ENCODE measurements at regions not wholly inside any gene's neighbourhood (a gene's known extent, or its start where the extent isn't known, plus 50 kb on each side); places are given as distances from the start of the nearest gene placed in this dataset.
"Not testable (repeated sequence)": the region's sequence is repeated elsewhere in the genome, so short reads cannot be mapped to it uniquely, and the experiment has no call there.

DNA sequence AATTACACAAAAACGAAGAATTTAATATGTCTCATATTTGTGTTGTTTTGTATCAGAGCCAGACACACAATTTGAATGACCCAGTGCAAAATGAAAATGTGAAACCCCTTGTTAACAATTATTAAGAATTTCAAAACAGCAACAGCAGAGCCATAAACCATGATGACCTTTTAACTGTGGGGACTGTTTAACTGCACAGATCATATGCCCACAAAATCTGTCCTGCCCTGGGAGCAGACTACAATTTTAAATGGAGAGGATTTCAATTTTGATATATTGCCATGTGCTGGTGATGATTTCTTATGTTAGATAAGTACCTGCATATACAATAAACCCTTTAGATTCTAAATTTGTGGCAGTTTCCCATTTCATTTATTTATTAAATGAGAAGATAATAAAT is 455.5 kb upstream of the MGAT4C start:
- no peaks in the 10 kb centered on the region for H3K4me1 ChIP-seq (replicated peaks in 1 of 2)
- no peaks in the 10 kb centered on the region for H3K27me3 ChIP-seq
- DNase-seq: no peak
- no peaks in the 10 kb centered on the region for H3K9me3 ChIP-seq (replicated peaks in 1 of 3)
- H3K27ac ChIP-seq: no peak overlapping the region
- no peak overlapping the region for H3K4me3 ChIP-seq
- 52 to 71% (median 64%) methylated on average over 1 of the region's 1 CpG for WGBS, 4 donors
- no peaks in the 10 kb centered on the region for H3K36me3 ChIP-seq (replicated peaks in 1 of 2)
- intact Hi-C loops (cut with DNase I): no loop called here
- no peak for TF ChIP-seq POLR2A (IDR thresholded peaks at IDR 0.05)
- TF ChIP-seq, protein P1, sequence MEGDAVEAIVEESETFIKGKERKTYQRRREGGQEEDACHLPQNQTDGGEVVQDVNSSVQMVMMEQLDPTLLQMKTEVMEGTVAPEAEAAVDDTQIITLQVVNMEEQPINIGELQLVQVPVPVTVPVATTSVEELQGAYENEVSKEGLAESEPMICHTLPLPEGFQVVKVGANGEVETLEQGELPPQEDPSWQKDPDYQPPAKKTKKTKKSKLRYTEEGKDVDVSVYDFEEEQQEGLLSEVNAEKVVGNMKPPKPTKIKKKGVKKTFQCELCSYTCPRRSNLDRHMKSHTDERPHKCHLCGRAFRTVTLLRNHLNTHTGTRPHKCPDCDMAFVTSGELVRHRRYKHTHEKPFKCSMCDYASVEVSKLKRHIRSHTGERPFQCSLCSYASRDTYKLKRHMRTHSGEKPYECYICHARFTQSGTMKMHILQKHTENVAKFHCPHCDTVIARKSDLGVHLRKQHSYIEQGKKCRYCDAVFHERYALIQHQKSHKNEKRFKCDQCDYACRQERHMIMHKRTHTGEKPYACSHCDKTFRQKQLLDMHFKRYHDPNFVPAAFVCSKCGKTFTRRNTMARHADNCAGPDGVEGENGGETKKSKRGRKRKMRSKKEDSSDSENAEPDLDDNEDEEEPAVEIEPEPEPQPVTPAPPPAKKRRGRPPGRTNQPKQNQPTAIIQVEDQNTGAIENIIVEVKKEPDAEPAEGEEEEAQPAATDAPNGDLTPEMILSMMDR (IDR thresholded peaks at IDR 0.05): no peak

DNA sequence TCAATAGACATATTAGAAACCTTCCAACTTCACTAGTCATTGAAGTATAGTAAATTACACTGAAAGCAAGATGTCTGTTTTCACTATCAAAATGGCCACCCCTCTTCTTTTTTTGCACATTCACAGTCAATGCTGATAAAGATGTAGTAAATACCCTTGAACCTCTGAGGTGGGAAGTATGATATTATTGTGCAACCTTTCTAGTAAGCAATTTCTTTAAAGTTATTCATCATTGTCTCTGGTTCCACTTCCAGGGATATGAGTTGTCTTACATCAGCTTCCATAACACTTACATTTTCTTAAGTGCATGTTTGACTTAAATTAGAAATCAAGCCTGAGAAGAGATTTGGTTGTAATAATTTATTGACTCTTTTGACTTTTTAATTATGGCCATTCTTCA is 453.9 kb upstream of the MGAT4C start:
- no peak for DNase-seq

DNA sequence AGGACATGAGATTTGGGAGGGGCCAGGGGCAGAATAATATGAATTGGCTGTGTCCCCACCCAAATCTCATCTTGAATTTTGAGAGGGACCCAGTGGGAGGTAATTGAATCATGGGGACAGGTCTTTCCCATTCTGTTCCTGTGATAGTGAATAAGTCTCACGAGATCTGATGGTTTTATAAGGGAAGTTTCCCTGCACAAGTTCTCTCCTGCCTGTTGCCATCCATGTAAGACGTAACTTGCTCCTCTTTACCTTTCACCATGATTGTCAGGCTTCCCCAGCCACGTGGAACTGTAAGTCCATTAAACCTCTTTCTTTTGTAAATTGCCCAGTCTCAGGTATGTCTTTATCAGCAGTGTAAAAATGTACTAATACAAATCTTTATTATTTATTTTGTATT is 452.8 kb upstream of the MGAT4C start:
- H3K4me3 ChIP-seq; H3K27ac ChIP-seq; DNase-seq; H3K9me3 ChIP-seq (replicated peaks in 1 of 3); H3K27me3 ChIP-seq; intact Hi-C loops (cut with DNase I); H3K4me1 ChIP-seq (replicated peaks in 1 of 2); H3K36me3 ChIP-seq (replicated peaks in 1 of 2): not testable (repeated sequence)
- WGBS, 4 donors: 63 to 77% (median 69%) methylated on average over 3 of the region's 3 CpGs

More for the DNA sequence above, 453.9 kb upstream of the MGAT4C start:
- intact Hi-C loops (cut with DNase I): no loop called here
- Histone ChIP-seq H3K9me3 (replicated peaks in 1 of 3) (no peaks in the 10 kb centered on the region), H3K4me1 (replicated peaks in 1 of 2) (no peaks in the 10 kb centered on the region), H3K36me3 (replicated peaks in 1 of 2) (no peaks in the 10 kb centered on the region), H3K27ac (no peak overlapping the region), H3K27me3 (no peaks in the 10 kb centered on the region), H3K4me3 (no peak overlapping the region)
- TF ChIP-seq, protein P1 (IDR thresholded peaks at IDR 0.05): no peak
- no peak for TF ChIP-seq POLR2A (IDR thresholded peaks at IDR 0.05)

DNA sequence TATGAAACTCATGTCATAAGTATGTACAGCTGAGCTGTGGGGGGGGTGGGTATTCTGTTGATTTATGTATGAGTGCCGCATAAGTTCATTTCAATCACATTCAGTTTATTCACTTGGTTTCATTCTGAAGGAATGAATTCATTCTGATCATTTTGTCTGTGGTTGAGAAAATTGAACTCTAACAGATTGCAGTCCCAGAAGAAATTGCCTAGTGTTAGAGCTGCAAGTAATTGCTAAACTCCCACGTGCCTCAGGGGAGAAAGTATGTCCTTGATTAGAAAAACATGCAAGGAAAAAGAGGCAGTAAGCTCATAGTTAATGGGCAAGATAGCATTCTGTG is 442.4 kb upstream of the MGAT4C start:
- H3K27ac ChIP-seq: no peak overlapping the region
- H3K4me3 ChIP-seq: no peak overlapping the region
- 18 to 42% (median 34%) methylated on average over 2 of the region's 2 CpGs for WGBS, 4 donors
- no peaks in the 10 kb centered on the region for H3K36me3 ChIP-seq (replicated peaks in 1 of 2)
- H3K27me3 ChIP-seq: no peaks in the 10 kb centered on the region
- DNase-seq: no peak
- no peaks in the 10 kb centered on the region for H3K9me3 ChIP-seq (replicated peaks in 1 of 3)
- intact Hi-C loops (cut with DNase I): no loop called here
- H3K4me1 ChIP-seq (replicated peaks in 1 of 2): no peaks in the 10 kb centered on the region
- no peak for TF ChIP-seq POLR2A (IDR thresholded peaks at IDR 0.05)
- TF ChIP-seq, protein P1 (IDR thresholded peaks at IDR 0.05): no peak

DNA sequence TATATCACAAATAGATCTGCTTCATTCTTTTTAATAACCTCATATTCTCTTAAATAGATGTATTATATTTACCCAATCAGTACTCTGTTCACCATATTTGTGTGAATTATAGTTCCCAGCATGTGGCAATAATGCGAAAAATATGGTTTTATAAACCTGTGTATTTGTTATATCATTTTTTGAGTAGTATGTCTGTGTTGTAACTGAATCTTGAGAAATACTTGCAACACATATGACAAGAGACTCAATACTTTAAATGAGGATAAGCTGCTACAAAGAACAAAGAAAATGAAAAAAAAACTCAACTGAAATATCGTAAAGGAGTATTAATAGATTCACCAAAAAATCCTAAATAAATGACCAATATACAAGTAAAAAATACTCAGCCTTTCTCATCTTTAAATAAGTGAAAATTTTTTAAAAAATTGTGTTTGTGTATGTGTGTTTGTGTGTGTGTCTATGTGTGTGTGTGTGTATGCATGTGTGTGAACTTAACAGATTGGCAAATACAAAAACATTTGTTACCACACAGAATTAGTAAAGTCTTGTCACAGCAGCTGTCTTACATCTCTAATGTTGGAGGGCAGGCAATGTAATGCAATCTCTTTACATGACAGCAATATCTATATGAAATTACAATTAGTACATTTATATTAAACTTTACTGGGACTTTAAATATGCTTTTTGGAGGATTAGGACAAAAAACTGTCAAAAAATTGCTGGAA is 441.9 kb upstream of the MGAT4C start:
- Histone ChIP-seq H3K4me3 (no peak overlapping the region), H3K36me3 (replicated peaks in 1 of 2) (no peaks in the 10 kb centered on the region), H3K4me1 (replicated peaks in 1 of 2) (no peaks in the 10 kb centered on the region), H3K9me3 (replicated peaks in 1 of 3) (no peaks in the 10 kb centered on the region), H3K27ac (no peak overlapping the region), H3K27me3 (no peaks in the 10 kb centered on the region)
- no peak for DNase-seq
- WGBS, 4 donors: 59 to 72% (median 65%) methylated on average over 2 of the region's 2 CpGs
- TF ChIP-seq, protein P1 (IDR thresholded peaks at IDR 0.05): no peak
- TF ChIP-seq POLR2A (IDR thresholded peaks at IDR 0.05): no peak
- intact Hi-C loops (cut with DNase I): no loop called here
